HUES48 (cell line): ENCODE measurements at regions not wholly inside any gene's neighbourhood (a gene's known extent, or its start where the extent isn't known, plus 50 kb on each side); places are given as distances from the start of the nearest gene placed in this dataset.

Experiments
- H3K27ac ChIP-seq: one replicate; pipeline ENCODE4 v1.7.0; 2013; ENCODE audit warnings: low read depth, low read length, inconsistent platforms
- H3K27me3 ChIP-seq: 2 replicates; pipeline ENCODE4 v1.6.1; 2013; ENCODE audit warnings: mild to moderate bottlenecking, low read length; ENCODE audit not compliant: control insufficient read depth, insufficient read depth
- H3K36me3 ChIP-seq: 2 replicates; pipeline ENCODE4 v1.6.1; 2013; ENCODE audit warnings: low read length; ENCODE audit not compliant: control insufficient read depth, insufficient read depth
- H3K4me1 ChIP-seq: 2 replicates; pipeline ENCODE4 v1.6.1; 2013; ENCODE audit warnings: mild to moderate bottlenecking, low read length; ENCODE audit not compliant: control insufficient read depth, insufficient read depth
- H3K4me3 ChIP-seq: 2 replicates; pipeline ENCODE4 v1.5.1; 2013; ENCODE audit warnings: mild to moderate bottlenecking, low read depth, low read length
- H3K9ac ChIP-seq: 2 replicates; pipeline ENCODE4 v1.6.1; 2013; ENCODE audit warnings: mild to moderate bottlenecking, low read depth, low read length, moderate library complexity
- H3K9me3 ChIP-seq: 2 replicates; pipeline ENCODE4 v1.6.1; 2013; ENCODE audit warnings: low read length; ENCODE audit not compliant: control insufficient read depth, insufficient read depth

DNA sequence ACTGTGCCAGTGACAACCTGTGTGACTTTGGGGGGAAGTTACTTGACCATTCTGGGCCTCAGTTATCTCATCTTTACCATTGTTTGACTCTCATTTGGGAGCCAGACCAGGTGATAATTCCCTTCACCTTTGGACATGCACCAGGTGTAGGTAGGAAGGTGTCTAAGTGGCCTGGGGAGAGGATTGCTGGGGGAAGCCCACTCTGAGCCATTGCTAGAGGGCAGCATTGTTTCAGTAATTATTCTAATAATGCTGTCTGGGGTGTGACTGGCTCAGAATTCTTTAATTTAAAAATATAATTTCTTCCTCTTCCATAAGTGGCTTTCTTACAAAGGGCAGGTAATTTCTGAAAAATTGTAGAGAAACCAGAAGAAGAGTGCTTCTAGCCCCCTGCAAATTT, 104.3 kb downstream of the RTL9 start:
- Histone ChIP-seq H3K27ac (no peak overlapping the region), H3K36me3 (no peaks in the 10 kb centered on the region), H3K4me1 (no peaks in the 10 kb centered on the region), H3K4me3 (no peak overlapping the region), H3K9ac (no peak overlapping the region), H3K9me3 (no peaks in the 10 kb centered on the region), H3K27me3 (peaks cover 11% of the 10 kb centered on the region; the same call in 1 of the 2 replicates)

DNA sequence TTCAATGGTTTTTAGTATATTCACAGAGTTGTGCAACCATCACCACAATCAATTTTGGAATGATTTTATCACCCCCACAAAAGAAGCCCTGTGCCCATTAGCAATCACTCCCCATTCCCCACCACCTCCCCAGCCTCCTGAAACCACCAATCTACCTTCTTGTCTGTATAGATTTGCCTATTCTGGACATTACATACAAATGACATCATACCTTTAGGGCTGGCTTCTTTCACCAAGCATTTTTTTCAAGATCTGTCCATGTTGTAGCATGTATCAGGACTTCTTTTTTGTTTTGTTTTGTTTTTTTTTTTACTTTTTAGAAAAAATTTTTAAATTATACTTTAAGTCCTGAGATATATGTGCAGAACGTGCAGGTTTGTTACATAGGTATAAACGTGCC, 108.1 kb downstream of the RTL9 start:
- H3K4me3 ChIP-seq, result no peak overlapping the region
- H3K27me3 ChIP-seq, result peaks cover 6% of the 10 kb centered on the region; the same call in 1 of the 2 replicates
- no peak overlapping the region for H3K27ac ChIP-seq

GRCh38 chrX:110472265-110472664, 113.6 kb downstream of the RTL9 start:
- Histone ChIP-seq H3K27me3 (peaks cover 4% of the 10 kb centered on the region; the same call in 1 of the 2 replicates), H3K36me3 (no peaks in the 10 kb centered on the region), H3K9ac (no peak overlapping the region), H3K27ac (no peak overlapping the region), H3K4me3 (no peak overlapping the region), H3K9me3 (no peaks in the 10 kb centered on the region), H3K4me1 (no peaks in the 10 kb centered on the region)

More for the DNA sequence above, 108.1 kb downstream of the RTL9 start:
- Histone ChIP-seq H3K9ac (no peak overlapping the region), H3K36me3 (no peaks in the 10 kb centered on the region), H3K9me3 (no peaks in the 10 kb centered on the region), H3K4me1 (no peaks in the 10 kb centered on the region)

DNA sequence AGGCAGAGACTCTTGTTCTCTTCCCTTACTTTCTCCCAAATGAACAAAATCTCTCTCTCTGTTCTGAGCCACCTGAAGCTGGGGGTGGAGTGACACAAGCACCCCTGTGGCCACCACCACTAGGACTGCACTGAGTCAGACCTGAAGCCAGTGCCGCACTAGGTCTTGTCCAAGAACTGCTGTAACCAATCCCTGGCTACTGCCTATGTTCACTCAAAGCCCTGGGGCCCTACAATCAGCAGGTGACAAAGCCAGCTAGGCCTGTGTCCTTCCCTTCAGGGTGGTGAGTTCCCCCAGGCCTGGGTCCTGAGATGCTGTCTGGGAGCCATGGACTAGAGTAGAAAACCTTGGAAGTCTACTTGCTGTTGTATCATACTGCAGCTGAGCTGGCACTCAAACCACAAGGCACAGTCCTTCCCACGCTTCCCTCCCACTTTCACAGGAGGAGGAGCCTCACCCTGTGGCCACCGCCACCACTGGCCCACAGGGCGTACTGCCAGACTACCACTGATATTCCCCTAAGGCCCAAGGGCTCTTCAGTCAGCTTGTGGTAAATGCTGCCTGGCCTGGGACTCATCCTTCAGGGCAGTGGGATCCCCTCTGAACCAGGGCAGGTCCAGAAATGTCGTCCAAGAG, 119.1 kb downstream of the RTL9 start:
- H3K4me3 ChIP-seq, result no peak overlapping the region
- no peaks in the 10 kb centered on the region for H3K36me3 ChIP-seq
- H3K27me3 ChIP-seq, result no peaks in the 10 kb centered on the region; the same call in 1 of the 2 replicates
- no peaks in the 10 kb centered on the region for H3K9me3 ChIP-seq
- no peak overlapping the region for H3K27ac ChIP-seq
- no peaks in the 10 kb centered on the region for H3K4me1 ChIP-seq
- H3K9ac ChIP-seq, result no peak overlapping the region

DNA sequence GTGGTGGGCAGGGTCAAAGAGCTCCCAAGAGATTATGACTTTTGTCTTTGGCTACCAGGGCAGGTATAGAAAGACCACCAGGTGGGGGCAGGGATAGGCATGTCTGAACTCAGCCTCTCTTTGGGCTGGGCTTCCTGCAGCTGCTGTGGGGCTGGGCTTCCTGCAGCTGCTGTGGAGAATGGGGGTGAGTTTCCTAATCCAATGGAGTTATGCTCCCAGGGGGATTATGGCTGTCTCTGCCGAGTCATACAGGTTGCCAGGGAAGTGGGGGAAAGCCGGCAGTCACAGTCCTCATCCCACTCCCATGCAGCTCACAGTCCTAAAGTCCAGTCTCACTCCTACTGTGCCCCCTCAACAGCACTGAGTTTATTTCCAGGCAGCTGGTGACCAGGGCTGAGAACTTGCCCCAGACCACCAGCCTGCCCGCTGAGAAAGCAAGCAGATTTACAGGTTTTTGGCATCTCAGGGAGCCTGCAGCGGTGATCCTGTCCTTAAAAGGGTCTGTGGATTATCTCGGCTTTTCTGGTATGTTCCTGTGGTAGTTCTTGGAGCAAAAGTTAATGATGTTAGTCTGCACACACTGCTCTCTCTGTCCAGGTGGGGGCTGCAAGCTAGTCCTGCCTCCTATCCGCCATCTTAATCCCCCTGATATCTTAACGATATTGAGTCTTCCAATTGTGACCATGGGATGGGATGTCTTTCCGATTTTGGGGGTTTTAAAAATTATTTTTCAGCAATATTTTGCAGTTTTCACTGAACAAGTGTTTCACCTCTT, 133.4 kb downstream of the RTL9 start:
- Histone ChIP-seq H3K27ac (no peak overlapping the region), H3K27me3 (peaks cover 5% of the 10 kb centered on the region; the same call in 1 of the 2 replicates), H3K4me3 (no peak overlapping the region), H3K4me1 (no peaks in the 10 kb centered on the region), H3K9me3 (no peaks in the 10 kb centered on the region), H3K36me3 (no peaks in the 10 kb centered on the region), H3K9ac (no peak overlapping the region)

DNA sequence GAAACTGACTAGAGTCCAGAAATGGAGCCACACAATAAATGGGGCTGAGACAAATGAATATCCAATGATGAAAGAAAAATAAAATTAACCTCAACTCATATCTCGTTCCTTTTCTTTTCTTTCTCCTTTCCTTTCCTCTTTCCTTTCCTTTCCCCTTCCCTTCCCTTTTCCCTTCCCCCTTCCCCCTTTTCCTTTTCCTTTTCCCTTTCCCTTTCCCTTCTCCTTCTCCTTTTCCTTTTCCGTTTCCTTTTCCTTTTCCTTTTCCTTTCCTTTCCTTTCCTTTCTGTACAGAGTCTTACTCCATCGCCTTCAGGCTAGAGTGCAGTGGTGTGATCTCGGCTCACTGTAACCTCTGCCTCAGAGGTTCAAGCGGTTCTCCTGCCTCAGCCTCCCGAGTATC, 146.3 kb downstream of the RTL9 start:
- 0 out of 2 replicates have a peak, but pooled peaks cover 4% of the 10 kb centered on the region for H3K27me3 ChIP-seq
- H3K9ac ChIP-seq, result no peak overlapping the region
- no peak overlapping the region for H3K4me3 ChIP-seq
- H3K27ac ChIP-seq, result no peak overlapping the region
- no peaks in the 10 kb centered on the region for H3K9me3 ChIP-seq
- peaks cover 12% of the 10 kb centered on the region for H3K4me1 ChIP-seq
- H3K36me3 ChIP-seq, result no peaks in the 10 kb centered on the region

DNA sequence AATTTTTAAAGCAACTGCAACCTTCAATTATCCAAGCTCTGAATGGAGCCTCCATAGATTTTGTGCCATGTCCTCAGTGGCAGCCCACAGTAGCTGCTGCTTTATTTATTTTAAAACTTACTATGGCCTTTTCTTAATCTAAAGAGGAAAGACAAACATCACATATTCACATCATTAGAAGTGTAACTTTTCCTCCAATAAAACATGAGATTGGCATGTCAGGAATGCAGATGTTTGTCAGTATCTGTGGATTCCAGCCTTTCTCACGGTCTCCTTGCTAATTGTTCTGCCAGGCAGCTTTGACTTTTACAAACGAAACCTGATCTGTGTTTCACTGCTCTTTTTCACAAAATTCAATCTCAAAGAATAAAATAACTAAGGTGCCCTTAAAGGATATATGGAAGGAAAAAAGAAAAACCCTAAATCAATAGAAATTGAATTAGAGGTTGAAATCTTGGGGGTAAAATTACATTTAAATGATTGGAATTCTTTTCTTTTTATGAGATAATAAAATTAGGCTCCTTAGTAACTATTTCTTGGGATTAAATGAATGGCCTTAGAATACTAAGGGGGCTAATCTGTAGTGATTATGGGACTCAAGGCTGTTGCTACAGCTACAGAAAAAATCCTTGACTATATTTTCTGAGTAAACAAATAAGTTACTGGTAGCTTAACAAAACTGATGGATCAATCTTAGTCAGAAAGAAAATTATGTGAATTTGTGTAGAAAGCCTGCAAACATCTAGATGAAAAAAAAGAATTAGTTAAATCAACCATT, 151.3 kb downstream of the RTL9 start:
- Histone ChIP-seq H3K4me1 (peaks cover 26% of the 10 kb centered on the region), H3K27ac (peak overlapping the region; percentile 82), H3K27me3 (no peaks in the 10 kb centered on the region), H3K9ac (no peak overlapping the region), H3K9me3 (no peaks in the 10 kb centered on the region), H3K36me3 (no peaks in the 10 kb centered on the region), H3K4me3 (peak overlapping the region; percentile 34; the same call in 1 of the 2 replicates)

GRCh38 chrX:110511238-110511637, 152.6 kb downstream of the RTL9 start:
- no peak overlapping the region for H3K4me3 ChIP-seq
- H3K9me3 ChIP-seq, result no peaks in the 10 kb centered on the region
- no peaks in the 10 kb centered on the region for H3K36me3 ChIP-seq
- no peaks in the 10 kb centered on the region for H3K27me3 ChIP-seq
- H3K4me1 ChIP-seq, result peaks cover 26% of the 10 kb centered on the region
- no peak overlapping the region for H3K9ac ChIP-seq
- H3K27ac ChIP-seq, result no peak overlapping the region

DNA sequence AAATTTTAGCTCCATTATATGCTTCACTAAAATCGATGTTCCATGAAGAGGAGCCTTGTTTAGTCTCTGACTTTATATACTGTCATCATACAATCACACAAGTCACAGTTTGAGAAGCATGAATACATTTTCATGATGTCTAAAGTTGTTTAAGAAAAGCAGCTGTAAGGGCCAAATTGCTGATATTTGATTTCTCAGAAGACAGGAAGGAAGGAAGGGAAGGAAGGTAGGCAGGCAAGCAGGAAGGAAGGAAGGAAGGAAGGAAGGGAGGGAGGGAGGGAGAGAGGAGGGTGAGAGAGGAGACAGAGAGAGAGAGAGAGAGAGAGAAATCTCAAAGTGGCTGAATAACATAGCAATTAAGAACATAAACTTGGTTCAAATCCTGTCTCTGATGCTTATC, 153.7 kb downstream of the RTL9 start:
- H3K27me3 ChIP-seq, result no peaks in the 10 kb centered on the region
- H3K9ac ChIP-seq, result no peak overlapping the region
- H3K4me3 ChIP-seq, result no peak overlapping the region
- H3K4me1 ChIP-seq, result peaks cover 26% of the 10 kb centered on the region
- no peaks in the 10 kb centered on the region for H3K36me3 ChIP-seq
- H3K9me3 ChIP-seq, result no peaks in the 10 kb centered on the region
- H3K27ac ChIP-seq, result no peak overlapping the region

DNA sequence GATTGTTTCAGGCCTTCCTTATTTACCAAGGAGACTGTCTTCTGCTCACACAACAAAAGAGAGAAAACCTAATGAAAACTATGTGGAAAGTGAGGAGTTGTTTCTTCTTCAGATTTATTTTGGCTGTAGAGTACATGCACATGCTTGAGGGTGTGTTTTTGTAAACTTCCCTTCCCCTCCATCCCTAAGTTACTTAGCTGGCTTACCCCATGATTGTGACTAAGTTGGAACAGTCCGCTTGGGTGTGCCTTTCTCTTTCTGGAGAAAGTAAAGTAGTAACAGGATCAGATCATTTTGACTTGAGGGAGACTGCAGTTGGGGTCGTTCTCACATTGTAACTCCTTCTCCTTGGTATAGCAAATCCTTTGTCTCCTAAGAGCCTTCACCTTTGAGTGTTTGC, 155.9 kb downstream of the RTL9 start:
- no peak overlapping the region for H3K9ac ChIP-seq
- no peak overlapping the region for H3K27ac ChIP-seq
- no peak overlapping the region for H3K4me3 ChIP-seq
- no peaks in the 10 kb centered on the region for H3K9me3 ChIP-seq
- H3K27me3 ChIP-seq, result peaks cover 4% of the 10 kb centered on the region; the same call in 1 of the 2 replicates
- H3K4me1 ChIP-seq, result peaks cover 17% of the 10 kb centered on the region
- H3K36me3 ChIP-seq, result no peaks in the 10 kb centered on the region
